GM06990 (cell line): ENCODE measurements at regions not wholly inside any gene's neighbourhood (a gene's known extent, or its start where the extent isn't known, plus 50 kb on each side); places are given as distances from the start of the nearest gene placed in this dataset.
"Not testable (repeated sequence)": the region's sequence is repeated elsewhere in the genome, so short reads cannot be mapped to it uniquely, and the experiment has no call there.

Experiments used
- DNase-seq: peaks from one replicate; pipeline ENCODE4 v3.0.0-alpha.2; 2011; ENCODE audit not compliant: insufficient read length; ENCODE audit errors: extremely low read depth
- H3K27me3 ChIP-seq: replicated peaks from 2 replicates; pipeline ENCODE4 v1.6.0; 2011; ENCODE audit warnings: low read length; ENCODE audit not compliant: control insufficient read depth, insufficient read depth
- H3K36me3 ChIP-seq: 2 replicates; pipeline ENCODE4 v1.5.1; 2011; ENCODE audit warnings: low read length; ENCODE audit not compliant: control insufficient read depth, insufficient read depth
- H3K4me3 ChIP-seq: replicated peaks from 2 replicates; pipeline ENCODE4 v1.5.1; 2011; ENCODE audit warnings: low read depth, mild to moderate bottlenecking, control low read depth, low read length
- CTCF ChIP-seq: IDR thresholded peaks from 2 replicates; pipeline ENCODE4 v1.5.1; 2011; ENCODE audit warnings: low read length, control low read depth, mild to moderate bottlenecking, inconsistent platforms; ENCODE audit not compliant: insufficient read depth, poor library complexity, severe bottlenecking

GRCh38 chr15:98100606-98101005 is 140.1 kb downstream of the ARRDC4 start:
- DNase-seq, H3K4me3 ChIP-seq, H3K36me3 ChIP-seq, H3K27me3 ChIP-seq: not testable (repeated sequence)

- TF ChIP-seq CTCF, result no peak
Measured at GRCh38 chr15:98103570-98103969, 143.1 kb downstream of the ARRDC4 start.

GRCh38 chr15:98104386-98105151 is 144.1 kb downstream of the ARRDC4 start:
- DNase-seq, H3K36me3 ChIP-seq, H3K27me3 ChIP-seq, H3K4me3 ChIP-seq: not testable (repeated sequence)

More at GRCh38 chr15:98103570-98103969, 143.1 kb downstream of the ARRDC4 start:
- no peak for DNase-seq
- no peaks in the 10 kb centered on the region for H3K36me3 ChIP-seq
- no peaks in the 10 kb centered on the region for H3K27me3 ChIP-seq
- no peak overlapping the region for H3K4me3 ChIP-seq

- H3K36me3 ChIP-seq, H3K27me3 ChIP-seq, DNase-seq, H3K4me3 ChIP-seq: not testable (repeated sequence)
Measured at GRCh38 chr15:98106615-98107194, 146.2 kb downstream of the ARRDC4 start.

- TF ChIP-seq CTCF, result no peak
- DNase-seq, result no peak
- H3K27me3 ChIP-seq, result no peaks in the 10 kb centered on the region
- H3K36me3 ChIP-seq, result no peaks in the 10 kb centered on the region
- H3K4me3 ChIP-seq, result no peak overlapping the region
Measured at GRCh38 chr15:98111806-98112205, 151.3 kb downstream of the ARRDC4 start.

- no peaks in the 10 kb centered on the region for H3K27me3 ChIP-seq
- no peak for DNase-seq
- H3K4me3 ChIP-seq, result no peak overlapping the region
- no peak for TF ChIP-seq CTCF
- H3K36me3 ChIP-seq, result no peaks in the 10 kb centered on the region
Measured at GRCh38 chr15:98113327-98113726, 152.8 kb downstream of the ARRDC4 start.

- no peak for TF ChIP-seq CTCF
- DNase-seq, result no peak
- Histone ChIP-seq H3K36me3 (no peaks in the 10 kb centered on the region), H3K4me3 (no peak overlapping the region), H3K27me3 (no peaks in the 10 kb centered on the region)
Measured at GRCh38 chr15:98120561-98120960, 160.1 kb downstream of the ARRDC4 start.
